Activated CD4-positive, alpha-beta T cell treated with anti-CD3 and anti-CD28 coated beads, Interleukin-10, Interleukin-2, amounts not matched to agents 100 ng/mL and 50 ng/mL, durations not matched to agents 16 hours and 8 hours (primary cell): ENCODE measurements at regions not wholly inside any gene's neighbourhood (a gene's known extent, or its start where the extent isn't known, plus 50 kb on each side); places are given as distances from the start of the nearest gene placed in this dataset.
"Not testable (repeated sequence)": the region's sequence is repeated elsewhere in the genome, so short reads cannot be mapped to it uniquely, and the experiment has no call there.

Experiments used
- DNase-seq: peaks from one replicate; pipeline ENCODE4 v3.0.0-alpha.2; 2020

GRCh38 chr5:125487231-125487630 lies 740.8 kb upstream of the ZNF608 start:
- no peak for DNase-seq

- DNase-seq = not testable (repeated sequence)
Measured at GRCh38 chr5:125487652-125488051, 741.2 kb upstream of the ZNF608 start.

- no peak for DNase-seq
Measured at GRCh38 chr5:125489146-125489545, 742.7 kb upstream of the ZNF608 start.

GRCh38 chr5:125491986-125492492 lies 745.6 kb upstream of the ZNF608 start:
- DNase-seq = no peak

- DNase-seq = no peak
Measured at GRCh38 chr5:125492977-125493376, 746.5 kb upstream of the ZNF608 start.

GRCh38 chr5:125496393-125496792 lies 750.0 kb upstream of the ZNF608 start:
- DNase-seq = no peak

GRCh38 chr5:125497651-125498050 lies 751.2 kb upstream of the ZNF608 start:
- no peak for DNase-seq

GRCh38 chr5:125499636-125500332 lies 753.3 kb upstream of the ZNF608 start:
- DNase-seq = no peak

- DNase-seq = no peak
Measured at GRCh38 chr5:125501396-125501795, 755.0 kb upstream of the ZNF608 start.

- DNase-seq = no peak
Measured at GRCh38 chr5:125503946-125504345, 757.5 kb upstream of the ZNF608 start.

- DNase-seq = no peak
Measured at GRCh38 chr5:125505115-125505514, 758.7 kb upstream of the ZNF608 start.

GRCh38 chr5:125506124-125506523 lies 759.7 kb upstream of the ZNF608 start:
- no peak for DNase-seq

GRCh38 chr5:125508225-125508624 lies 761.8 kb upstream of the ZNF608 start:
- DNase-seq = no peak

- no peak for DNase-seq
Measured at GRCh38 chr5:125510651-125511050, 764.2 kb upstream of the ZNF608 start.

- DNase-seq = no peak
Measured at GRCh38 chr5:125517973-125518550, 771.6 kb upstream of the ZNF608 start.

- DNase-seq = no peak
Measured at GRCh38 chr5:125521289-125521688, 774.9 kb upstream of the ZNF608 start.

- DNase-seq = no peak
Measured at GRCh38 chr5:125525356-125525755, 778.9 kb upstream of the ZNF608 start.

- DNase-seq = no peak
Measured at GRCh38 chr5:125526966-125527365, 780.5 kb upstream of the ZNF608 start.

- DNase-seq = no peak
Measured at GRCh38 chr5:125528881-125529280, 782.4 kb upstream of the ZNF608 start.

GRCh38 chr5:125530833-125531615 lies 784.6 kb upstream of the ZNF608 start:
- DNase-seq = no peak

- no peak for DNase-seq
Measured at GRCh38 chr5:125536095-125536494, 789.7 kb upstream of the ZNF608 start.

GRCh38 chr5:125536582-125536981 lies 790.1 kb upstream of the ZNF608 start:
- DNase-seq = no peak

- no peak for DNase-seq
Measured at GRCh38 chr5:125537661-125538060, 791.2 kb upstream of the ZNF608 start.

GRCh38 chr5:125538469-125538868 lies 792.0 kb upstream of the ZNF608 start:
- no peak for DNase-seq
